Common myeloid progenitor, CD34-positive (primary cell): ENCODE measurements at regions not wholly inside any gene's neighbourhood (a gene's known extent, or its start where the extent isn't known, plus 50 kb on each side); places are given as distances from the start of the nearest gene placed in this dataset.

Experiments
- CTCF ChIA-PET: fragments of 350-600 bp; sonication (Branson Sonifier 250); formaldehyde crosslinking; loops from one replicate; lab custom pipeline; 2021; ENCODE audit warnings: antibody characterized with exemption; lab: Charles Lee
- POLR2A ChIA-PET: fragments of 350-600 bp; sonication (Branson Sonifier 250); formaldehyde crosslinking; loops from one replicate; lab custom pipeline; 2021; ENCODE audit warnings: antibody characterized with exemption; lab: Charles Lee
- DNase-seq, 3 donors: peaks; one replicate each; pipeline versions ENCODE4 v3.0.0 to v3.0.0-alpha.2; 2013
- H3K27ac ChIP-seq, 2 experiments: 1 replicate in 1 of 2; 2 replicates in 1 of 2; pipeline ENCODE4 v1.7.0; 2013; ENCODE audit warnings: inconsistent platforms in 2 of 2, low read length in 2 of 2, mild to moderate bottlenecking in 2 of 2, low read depth in 1 of 2, moderate library complexity in 1 of 2; ENCODE audit not compliant: severe bottlenecking in 2 of 2, insufficient read depth in 1 of 2, poor library complexity in 1 of 2
- H3K27me3 ChIP-seq, 5 experiments: replicated peaks in 2 of 5; 1 replicate in 3 of 5; 2 replicates in 2 of 5; pipeline versions ENCODE4 v1.6.1 to v1.7.0; 2013; ENCODE audit warnings: low read length in 4 of 5, mild to moderate bottlenecking in 2 of 5, moderate library complexity in 2 of 5, inconsistent platforms in 1 of 5; ENCODE audit not compliant: insufficient read depth in 5 of 5, control insufficient read depth in 4 of 5
- H3K36me3 ChIP-seq, 4 experiments: 1 replicate in 2 of 4; 2 replicates in 2 of 4; pipeline versions ENCODE4 v1.6.1 to v1.7.0; 2013; ENCODE audit warnings: low read length in 3 of 4, control low read depth in 1 of 4, mild to moderate bottlenecking in 1 of 4; ENCODE audit not compliant: control insufficient read depth in 4 of 4, insufficient read depth in 4 of 4
- H3K4me1 ChIP-seq, 4 experiments: 1 replicate in 3 of 4; 2 replicates in 1 of 4; pipeline versions ENCODE4 v1.6.1 to v1.7.1; 2013; ENCODE audit warnings: low read length in 3 of 4, mild to moderate bottlenecking in 3 of 4, control low read depth in 1 of 4, inconsistent platforms in 1 of 4, moderate library complexity in 1 of 4; ENCODE audit not compliant: control insufficient read depth in 4 of 4, insufficient read depth in 4 of 4; ENCODE audit errors: control extremely low read depth in 1 of 4
- H3K4me3 ChIP-seq, 7 experiments: 1 replicate in 4 of 7; 2 replicates in 3 of 7; pipeline versions ENCODE4 v1.5.1 to v1.7.0; 2013; ENCODE audit warnings: mild to moderate bottlenecking in 7 of 7, low read length in 6 of 7, moderate library complexity in 6 of 7, inconsistent platforms in 2 of 7, low read depth in 2 of 7, control low read depth in 1 of 7; ENCODE audit not compliant: insufficient read depth in 4 of 7, control insufficient read depth in 1 of 7; ENCODE audit errors: extremely low read depth in 1 of 7
- H3K9me3 ChIP-seq, 5 experiments: 1 replicate in 4 of 5; 2 replicates in 1 of 5; pipeline versions ENCODE4 v1.6.1 to v1.7.1; 2013; ENCODE audit warnings: low read length in 4 of 5, mild to moderate bottlenecking in 2 of 5, inconsistent platforms in 1 of 5, low read depth in 1 of 5, moderate library complexity in 1 of 5; ENCODE audit not compliant: control insufficient read depth in 4 of 5, insufficient read depth in 2 of 5; ENCODE audit errors: control extremely low read depth in 1 of 5
- WGBS: methylation state at CpG from one replicate; pipeline ENCODE4 v1.1.5; 2013; ENCODE audit not compliant: insufficient coverage; 5-methylcytosine and 5-hydroxymethylcytosine counted together

- CTCF ChIA-PET = interaction anchor here (1.3 to 2.5 kb wide), 2 partner anchors 9 to 13 kb away, joined by 3 to 12 read pairs; no protein-coding TSS in a partner anchor
- Histone ChIP-seq H3K27ac (no peak overlapping the region), H3K36me3 (no peaks in the 10 kb centered on the region), H3K4me3 (no peak overlapping the region), H3K9me3 (no peaks in the 10 kb centered on the region), H3K4me1 (peaks cover 0 to 6% (median 0%) of the 10 kb centered on the region in 4 experiments), H3K27me3 (no peaks in the 10 kb centered on the region)
- DNase-seq = no peak
- POLR2A ChIA-PET = no interaction called here
- WGBS = 97% methylated on average over 9 of the region's 11 CpGs
Observed at GRCh38 chr2:204251158-204251997, 293.9 kb upstream of the PARD3B start.

GRCh38 chr2:204251998-204252376, 293.3 kb upstream of the PARD3B start:
- Histone ChIP-seq H3K36me3 (no peaks in the 10 kb centered on the region), H3K4me3 (no peak overlapping the region), H3K9me3 (no peaks in the 10 kb centered on the region), H3K27me3 (no peaks in the 10 kb centered on the region), H3K4me1 (peaks cover 0 to 12% (median 5%) of the 10 kb centered on the region in 4 experiments), H3K27ac (no peak overlapping the region)
- ChIA-PET POLR2A (no interaction called here), CTCF (no interaction called here)
- no peak for DNase-seq
- WGBS = 98% methylated on average over 11 of the region's 11 CpGs

GRCh38 chr2:204255071-204255470, 290.2 kb upstream of the PARD3B start:
- POLR2A ChIA-PET = no interaction called here

GRCh38 chr2:204255526-204255925, 289.7 kb upstream of the PARD3B start:
- H3K27me3 ChIP-seq = no peaks in the 10 kb centered on the region
- H3K9me3 ChIP-seq = no peaks in the 10 kb centered on the region
- H3K27ac ChIP-seq = no peak overlapping the region
- 100% methylated on average over 2 of the region's 2 CpGs for WGBS
- DNase-seq = no peak
- no peak overlapping the region for H3K4me3 ChIP-seq
- no peaks in the 10 kb centered on the region for H3K36me3 ChIP-seq
- ChIA-PET POLR2A (no interaction called here), CTCF (interaction anchor here (1.0 kb wide), 1 partner anchor 11 kb away, joined by 4 read pairs; no protein-coding TSS in a partner anchor)
- H3K4me1 ChIP-seq = peaks cover 0 to 17% (median 11%) of the 10 kb centered on the region in 4 experiments

More at GRCh38 chr2:204255071-204255470, 290.2 kb upstream of the PARD3B start:
- Histone ChIP-seq H3K4me1 (peaks cover 0 to 17% (median 11%) of the 10 kb centered on the region in 4 experiments), H3K4me3 (no peak overlapping the region), H3K27me3 (no peaks in the 10 kb centered on the region), H3K36me3 (no peaks in the 10 kb centered on the region), H3K27ac (no peak overlapping the region), H3K9me3 (no peaks in the 10 kb centered on the region)
- CTCF ChIA-PET = interaction anchor here (1.0 kb wide), 1 partner anchor 12 kb away, joined by 4 read pairs; no protein-coding TSS in a partner anchor
- WGBS = no CpG with 5 or more reads among the region's 5 CpGs
- DNase-seq = no peak

- Histone ChIP-seq H3K9me3 (no peaks in the 10 kb centered on the region), H3K4me1 (peaks cover 0 to 17% (median 11%) of the 10 kb centered on the region in 4 experiments), H3K27ac (no peak overlapping the region), H3K4me3 (no peak overlapping the region), H3K27me3 (no peaks in the 10 kb centered on the region), H3K36me3 (no peaks in the 10 kb centered on the region)
- CTCF ChIA-PET = no interaction called here
- DNase-seq = no peak
- WGBS = 100% methylated on average over 4 of the region's 5 CpGs
- POLR2A ChIA-PET = no interaction called here
Observed at GRCh38 chr2:204257781-204258180, 287.5 kb upstream of the PARD3B start.

GRCh38 chr2:204258890-204259289, 286.4 kb upstream of the PARD3B start:
- Histone ChIP-seq H3K4me1 (peaks cover 0 to 17% (median 11%) of the 10 kb centered on the region in 4 experiments), H3K36me3 (no peaks in the 10 kb centered on the region), H3K27me3 (no peaks in the 10 kb centered on the region), H3K27ac (no peak overlapping the region), H3K4me3 (no peak overlapping the region), H3K9me3 (no peaks in the 10 kb centered on the region)
- POLR2A ChIA-PET = no interaction called here
- CTCF ChIA-PET = interaction anchor here (1.8 to 3.5 kb wide), 3 partner anchors 9 to 24 kb away, joined by 5 to 12 read pairs (median 11); no protein-coding TSS in a partner anchor
- DNase-seq = no peak
